ENCODE measurements at regions not wholly inside any gene's neighbourhood (a gene's known extent, or its start where the extent isn't known, plus 50 kb on each side); places are given as distances from the start of the nearest gene placed in this dataset.
A peak's percentile ranks its signal among the peaks of the same experiment; 100 is the strongest.
"Not testable (repeated sequence)": the region's sequence is repeated elsewhere in the genome, so short reads cannot be mapped to it uniquely, and the experiment has no call there.

- Histone ChIP-seq H3K27ac (ENCODE audit: low read length) (no peak overlapping the region), H3K4me1 (ENCODE audit: control insufficient read depth, insufficient read depth, low read length) (no peaks in the 10 kb centered on the region), H3K4me3 (ENCODE audit: low read length) (no peak overlapping the region), H3K36me3 (ENCODE audit: control insufficient read depth, insufficient read depth, low read length) (no peaks in the 10 kb centered on the region), H3K27me3 (ENCODE audit: control insufficient read depth, insufficient read depth, low read length) (no peaks in the 10 kb centered on the region), H3K9me3 (replicated peaks; ENCODE audit: control insufficient read depth, low read depth, low read length) (no peaks in the 10 kb centered on the region)
- DNase-seq, result no peak
- WGBS (ENCODE audit: insufficient coverage), result 89% methylated on average over 1 of the region's 2 CpGs
These were observed 320.8 kb upstream of the MEIS1 start for GRCh38 chr2:66113988-66114625.

GRCh38 chr2:66111706-66112105 is 323.2 kb upstream of the MEIS1 start:
- Histone ChIP-seq H3K36me3 (ENCODE audit: control insufficient read depth, insufficient read depth, low read length) (no peaks in the 10 kb centered on the region), H3K4me3 (ENCODE audit: low read length) (no peak overlapping the region), H3K4me1 (ENCODE audit: control insufficient read depth, insufficient read depth, low read length) (no peaks in the 10 kb centered on the region), H3K27me3 (ENCODE audit: control insufficient read depth, insufficient read depth, low read length) (no peaks in the 10 kb centered on the region), H3K9me3 (replicated peaks; ENCODE audit: control insufficient read depth, low read depth, low read length) (no peaks in the 10 kb centered on the region), H3K27ac (ENCODE audit: low read length) (no peak overlapping the region)
- DNase-seq, result no peak
- WGBS (ENCODE audit: insufficient coverage), result 100% methylated on average over 1 of the region's 7 CpGs

GRCh38 chr2:66110608-66111007 is 324.3 kb upstream of the MEIS1 start:
- Histone ChIP-seq H3K27me3 (ENCODE audit: control insufficient read depth, insufficient read depth, low read length) (no peaks in the 10 kb centered on the region), H3K9me3 (replicated peaks; ENCODE audit: control insufficient read depth, low read depth, low read length) (no peaks in the 10 kb centered on the region), H3K27ac (ENCODE audit: low read length) (no peak overlapping the region), H3K36me3 (ENCODE audit: control insufficient read depth, insufficient read depth, low read length) (no peaks in the 10 kb centered on the region), H3K4me3 (ENCODE audit: low read length) (no peak overlapping the region), H3K4me1 (ENCODE audit: control insufficient read depth, insufficient read depth, low read length) (no peaks in the 10 kb centered on the region)
- WGBS (ENCODE audit: insufficient coverage), result no CpG with 5 or more reads among the region's 2 CpGs
- DNase-seq, result peak; percentile 16

- no peaks in the 10 kb centered on the region for H3K9me3 ChIP-seq (replicated peaks; ENCODE audit: control insufficient read depth, low read depth, low read length)
- H3K4me1 ChIP-seq (ENCODE audit: control insufficient read depth, insufficient read depth, low read length), result no peaks in the 10 kb centered on the region
- 100% methylated on average over 1 of the region's 2 CpGs for WGBS (ENCODE audit: insufficient coverage)
- H3K27me3 ChIP-seq (ENCODE audit: control insufficient read depth, insufficient read depth, low read length), result no peaks in the 10 kb centered on the region
- DNase-seq, result no peak
- H3K36me3 ChIP-seq (ENCODE audit: control insufficient read depth, insufficient read depth, low read length), result no peaks in the 10 kb centered on the region
- no peak overlapping the region for H3K27ac ChIP-seq (ENCODE audit: low read length)
- H3K4me3 ChIP-seq (ENCODE audit: low read length), result no peak overlapping the region
These were observed 324.8 kb upstream of the MEIS1 start for GRCh38 chr2:66110086-66110485.

GRCh38 chr2:66109419-66109818 is 325.5 kb upstream of the MEIS1 start:
- no peaks in the 10 kb centered on the region for H3K9me3 ChIP-seq (replicated peaks; ENCODE audit: control insufficient read depth, low read depth, low read length)
- no CpG with 5 or more reads among the region's 2 CpGs for WGBS (ENCODE audit: insufficient coverage)
- H3K4me3 ChIP-seq (ENCODE audit: low read length), result no peak overlapping the region
- DNase-seq, result no peak
- H3K27me3 ChIP-seq (ENCODE audit: control insufficient read depth, insufficient read depth, low read length), result no peaks in the 10 kb centered on the region
- H3K36me3 ChIP-seq (ENCODE audit: control insufficient read depth, insufficient read depth, low read length), result no peaks in the 10 kb centered on the region
- H3K27ac ChIP-seq (ENCODE audit: low read length), result no peak overlapping the region
- H3K4me1 ChIP-seq (ENCODE audit: control insufficient read depth, insufficient read depth, low read length), result no peaks in the 10 kb centered on the region

- WGBS (ENCODE audit: insufficient coverage), result no CpG with 5 or more reads among the region's 5 CpGs
These were observed 329.7 kb upstream of the MEIS1 start for GRCh38 chr2:66105066-66105753.

GRCh38 chr2:66103581-66103980 is 331.3 kb upstream of the MEIS1 start:
- H3K4me1 ChIP-seq (ENCODE audit: control insufficient read depth, insufficient read depth, low read length), result no peaks in the 10 kb centered on the region
- no peaks in the 10 kb centered on the region for H3K36me3 ChIP-seq (ENCODE audit: control insufficient read depth, insufficient read depth, low read length)
- no peak for DNase-seq
- WGBS (ENCODE audit: insufficient coverage), result 100% methylated on average over 2 of the region's 3 CpGs
- no peak overlapping the region for H3K4me3 ChIP-seq (ENCODE audit: low read length)
- H3K27me3 ChIP-seq (ENCODE audit: control insufficient read depth, insufficient read depth, low read length), result no peaks in the 10 kb centered on the region
- no peaks in the 10 kb centered on the region for H3K9me3 ChIP-seq (replicated peaks; ENCODE audit: control insufficient read depth, low read depth, low read length)
- no peak overlapping the region for H3K27ac ChIP-seq (ENCODE audit: low read length)

More at GRCh38 chr2:66105066-66105753, 329.7 kb upstream of the MEIS1 start:
- no peaks in the 10 kb centered on the region for H3K9me3 ChIP-seq (replicated peaks; ENCODE audit: control insufficient read depth, low read depth, low read length)
- H3K27me3 ChIP-seq (ENCODE audit: control insufficient read depth, insufficient read depth, low read length), result no peaks in the 10 kb centered on the region
- DNase-seq, result peak; percentile 95
- H3K36me3 ChIP-seq (ENCODE audit: control insufficient read depth, insufficient read depth, low read length), result no peaks in the 10 kb centered on the region
- H3K4me3 ChIP-seq (ENCODE audit: low read length), result no peak overlapping the region
- peak overlapping the region; percentile 33 for H3K27ac ChIP-seq (ENCODE audit: low read length)
- no peaks in the 10 kb centered on the region for H3K4me1 ChIP-seq (ENCODE audit: control insufficient read depth, insufficient read depth, low read length)

- no peaks in the 10 kb centered on the region for H3K36me3 ChIP-seq (ENCODE audit: control insufficient read depth, insufficient read depth, low read length)
- H3K4me3 ChIP-seq (ENCODE audit: low read length), result no peak overlapping the region
- H3K27me3 ChIP-seq (ENCODE audit: control insufficient read depth, insufficient read depth, low read length), result no peaks in the 10 kb centered on the region
- H3K9me3 ChIP-seq (replicated peaks; ENCODE audit: control insufficient read depth, low read depth, low read length), result no peaks in the 10 kb centered on the region
- no peaks in the 10 kb centered on the region for H3K4me1 ChIP-seq (ENCODE audit: control insufficient read depth, insufficient read depth, low read length)
- peak; percentile 88 for DNase-seq
- no CpG with 5 or more reads among the region's 1 CpG for WGBS (ENCODE audit: insufficient coverage)
- H3K27ac ChIP-seq (ENCODE audit: low read length), result no peak overlapping the region
These were observed 333.7 kb upstream of the MEIS1 start for GRCh38 chr2:66101206-66101605.

- H3K4me1 ChIP-seq (ENCODE audit: control insufficient read depth, insufficient read depth, low read length), result no peaks in the 10 kb centered on the region
- H3K4me3 ChIP-seq (ENCODE audit: low read length), result no peak overlapping the region
- 25% methylated on average over 1 of the region's 6 CpGs for WGBS (ENCODE audit: insufficient coverage)
- DNase-seq, result peak; percentile 10
- no peaks in the 10 kb centered on the region for H3K27me3 ChIP-seq (ENCODE audit: control insufficient read depth, insufficient read depth, low read length)
- no peaks in the 10 kb centered on the region for H3K36me3 ChIP-seq (ENCODE audit: control insufficient read depth, insufficient read depth, low read length)
- no peaks in the 10 kb centered on the region for H3K9me3 ChIP-seq (replicated peaks; ENCODE audit: control insufficient read depth, low read depth, low read length)
- H3K27ac ChIP-seq (ENCODE audit: low read length), result no peak overlapping the region
These were observed 339.0 kb upstream of the MEIS1 start for GRCh38 chr2:66095820-66096345.

GRCh38 chr2:66094689-66095088 is 340.2 kb upstream of the MEIS1 start:
- not testable (repeated sequence) for H3K27ac ChIP-seq (ENCODE audit: low read length); H3K9me3 ChIP-seq (replicated peaks; ENCODE audit: control insufficient read depth, low read depth, low read length); DNase-seq; H3K4me3 ChIP-seq (ENCODE audit: low read length); H3K36me3 ChIP-seq (ENCODE audit: control insufficient read depth, insufficient read depth, low read length); H3K27me3 ChIP-seq (ENCODE audit: control insufficient read depth, insufficient read depth, low read length); H3K4me1 ChIP-seq (ENCODE audit: control insufficient read depth, insufficient read depth, low read length)
- no CpG with 5 or more reads among the region's 2 CpGs for WGBS (ENCODE audit: insufficient coverage)

Data from muscle of leg (tissue), 3 donors.